ENCODE measurements at regions not wholly inside any gene's neighbourhood (a gene's known extent, or its start where the extent isn't known, plus 50 kb on each side); places are given as distances from the start of the nearest gene placed in this dataset.

- H3K4me1 ChIP-seq (ENCODE audit: control insufficient read depth in 2 of 3, insufficient read depth in 2 of 3, low read depth in 1 of 3, low read length in 3 of 3) = no peaks in the 10 kb centered on the region
- intact Hi-C loops (cut with DNase I) = no loop called here
- no peak overlapping the region for H3K4me3 ChIP-seq (ENCODE audit: low read length in 3 of 3)
- DNase-seq (no peak), FAIRE-seq (no peak)
- no peaks in the 10 kb centered on the region for H3K36me3 ChIP-seq (ENCODE audit: control insufficient read depth in 2 of 3, insufficient read depth in 3 of 3, low read length in 3 of 3)
- no peak for TF ChIP-seq CTCF (IDR thresholded peaks at IDR 0.05; ENCODE audit: borderline replicate concordance, extremely low read depth, insufficient read depth)
- H3K9me3 ChIP-seq (ENCODE audit: control insufficient read depth in 2 of 3, insufficient read depth in 1 of 3, low read length in 3 of 3) = no peaks in the 10 kb centered on the region
- H3K9ac ChIP-seq (ENCODE audit: low read length in 3 of 3) = no peak overlapping the region
- no peaks in the 10 kb centered on the region for H3K27me3 ChIP-seq (ENCODE audit: control insufficient read depth, insufficient read depth, low read length)
- no peak overlapping the region for H3K27ac ChIP-seq (ENCODE audit: low read depth in 2 of 2, low read length in 2 of 2)
Measured at GRCh38 chr3:117018655-117019054, 309.1 kb downstream of the TUSC7 start.

- no peak overlapping the region for H3K9ac ChIP-seq (ENCODE audit: low read length in 3 of 3)
- FAIRE-seq = no peak
- H3K9me3 ChIP-seq (ENCODE audit: control insufficient read depth in 2 of 3, insufficient read depth in 1 of 3, low read length in 3 of 3) = no peaks in the 10 kb centered on the region
- DNase-seq = peak in 4 of 5 donors; percentile 65 to 87 (median 77)
- H3K27me3 ChIP-seq (ENCODE audit: control insufficient read depth, insufficient read depth, low read length) = no peaks in the 10 kb centered on the region
- intact Hi-C loops (cut with DNase I) = no loop called here
- no peak overlapping the region for H3K27ac ChIP-seq (ENCODE audit: low read depth in 2 of 2, low read length in 2 of 2)
- H3K4me1 ChIP-seq (ENCODE audit: control insufficient read depth in 2 of 3, insufficient read depth in 2 of 3, low read depth in 1 of 3, low read length in 3 of 3) = no peaks in the 10 kb centered on the region
- TF ChIP-seq CTCF (IDR thresholded peaks at IDR 0.05; ENCODE audit: borderline replicate concordance, extremely low read depth, insufficient read depth) = peak; percentile 91
- H3K36me3 ChIP-seq (ENCODE audit: control insufficient read depth in 2 of 3, insufficient read depth in 3 of 3, low read length in 3 of 3) = no peaks in the 10 kb centered on the region
- no peak overlapping the region for H3K4me3 ChIP-seq (ENCODE audit: low read length in 3 of 3)
Measured at GRCh38 chr3:117019082-117019713, 309.6 kb downstream of the TUSC7 start.

GRCh38 chr3:117026401-117026800 lies 316.8 kb downstream of the TUSC7 start:
- DNase-seq = no peak
- Histone ChIP-seq H3K4me3 (ENCODE audit: low read length in 3 of 3) (no peak overlapping the region), H3K9ac (ENCODE audit: low read length in 3 of 3) (no peak overlapping the region), H3K36me3 (ENCODE audit: control insufficient read depth in 2 of 3, insufficient read depth in 3 of 3, low read length in 3 of 3) (no peaks in the 10 kb centered on the region), H3K27me3 (ENCODE audit: control insufficient read depth, insufficient read depth, low read length) (no peaks in the 10 kb centered on the region), H3K9me3 (ENCODE audit: control insufficient read depth in 2 of 3, insufficient read depth in 1 of 3, low read length in 3 of 3) (no peaks in the 10 kb centered on the region), H3K4me1 (ENCODE audit: control insufficient read depth in 2 of 3, insufficient read depth in 2 of 3, low read depth in 1 of 3, low read length in 3 of 3) (no peaks in the 10 kb centered on the region), H3K27ac (ENCODE audit: low read depth in 2 of 2, low read length in 2 of 2) (no peak overlapping the region)
- no peak for FAIRE-seq
- TF ChIP-seq CTCF (IDR thresholded peaks at IDR 0.05; ENCODE audit: borderline replicate concordance, extremely low read depth, insufficient read depth) = no peak
- intact Hi-C loops (cut with DNase I) = no loop called here

GRCh38 chr3:117035745-117036144 lies 326.2 kb downstream of the TUSC7 start:
- no peaks in the 10 kb centered on the region for H3K9me3 ChIP-seq (ENCODE audit: control insufficient read depth in 2 of 3, insufficient read depth in 1 of 3, low read length in 3 of 3)
- no peaks in the 10 kb centered on the region for H3K36me3 ChIP-seq (ENCODE audit: control insufficient read depth in 2 of 3, insufficient read depth in 3 of 3, low read length in 3 of 3)
- H3K4me1 ChIP-seq (ENCODE audit: control insufficient read depth in 2 of 3, insufficient read depth in 2 of 3, low read depth in 1 of 3, low read length in 3 of 3) = peaks cover 0 to 4% (median 0%) of the 10 kb centered on the region in 3 donors
- H3K27me3 ChIP-seq (ENCODE audit: control insufficient read depth, insufficient read depth, low read length) = no peaks in the 10 kb centered on the region
- H3K9ac ChIP-seq (ENCODE audit: low read length in 3 of 3) = no peak overlapping the region
- H3K27ac ChIP-seq (ENCODE audit: low read depth in 2 of 2, low read length in 2 of 2) = no peak overlapping the region
- TF ChIP-seq CTCF (IDR thresholded peaks at IDR 0.05; ENCODE audit: borderline replicate concordance, extremely low read depth, insufficient read depth) = no peak
- DNase-seq = peak in 4 of 5 donors; percentile 16 to 48 (median 42)
- FAIRE-seq = no peak
- intact Hi-C loops (cut with DNase I) = no loop called here
- H3K4me3 ChIP-seq (ENCODE audit: low read length in 3 of 3) = no peak overlapping the region

All from kidney (tissue), 13 donors.